ENCODE measurements at regions not wholly inside any gene's neighbourhood (a gene's known extent, or its start where the extent isn't known, plus 50 kb on each side); places are given as distances from the start of the nearest gene placed in this dataset.

DNA sequence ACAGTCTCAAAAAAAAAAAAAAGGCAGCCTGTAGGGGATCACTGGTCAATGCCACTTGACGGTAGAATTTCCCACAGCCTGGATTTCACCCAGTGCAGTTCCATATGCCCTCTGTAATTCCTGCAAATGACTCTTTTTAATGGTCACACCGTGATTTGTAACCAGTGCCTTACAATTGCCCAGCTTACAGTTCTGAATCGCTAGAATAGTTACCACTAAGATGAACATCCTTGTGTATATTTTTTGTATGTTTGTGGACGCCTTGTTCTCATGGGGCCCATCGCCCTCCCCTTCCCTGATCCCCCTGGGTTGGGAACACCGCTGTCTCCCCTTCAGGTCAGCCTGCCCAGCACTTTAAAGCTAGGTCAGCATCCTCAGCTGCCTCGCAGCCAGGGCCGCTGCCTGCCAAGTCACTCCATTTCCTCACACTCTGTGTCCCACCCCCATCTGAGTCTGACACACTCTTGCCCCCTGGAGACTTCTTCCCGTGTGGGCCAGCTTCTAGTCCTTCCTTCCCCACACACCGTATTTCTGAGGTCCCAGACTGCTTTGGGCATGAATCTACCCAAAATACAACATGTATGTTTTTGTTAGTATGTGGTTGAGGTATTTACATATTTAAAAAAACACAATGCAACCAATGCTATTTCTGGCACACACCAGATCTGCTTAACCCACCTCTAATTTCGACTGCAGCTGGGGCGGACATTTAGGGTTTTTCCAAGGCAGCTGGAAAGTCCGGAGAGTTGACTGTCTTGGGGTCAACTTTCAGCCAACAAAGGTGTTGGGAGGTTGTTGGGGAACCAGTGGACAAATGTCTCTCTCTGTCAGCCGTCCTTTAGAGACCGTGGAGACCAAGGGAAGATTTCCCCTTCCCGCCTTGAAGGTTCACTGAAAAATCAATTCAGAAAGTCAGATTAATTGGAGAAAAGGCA, 120.5 kb upstream of the NEK6 start:
- Histone ChIP-seq H3K27me3 (ENCODE audit: low read length) (no peaks in the 10 kb centered on the region), H3K4me1 (ENCODE audit: insufficient read depth, low read length) (no peaks in the 10 kb centered on the region), H3K4me3 (ENCODE audit: low read length) (no peak overlapping the region), H4K20me1 (ENCODE audit: low read length) (no peaks in the 10 kb centered on the region), H3K4me2 (ENCODE audit: low read length) (no peak overlapping the region), H3K9me2 (replicated peaks; ENCODE audit: low read length) (no peaks in the 10 kb centered on the region), H3K9ac (ENCODE audit: low read length) (no peak overlapping the region), H3K36me3 (ENCODE audit: low read depth, low read length) (no peaks in the 10 kb centered on the region), H3K27ac (ENCODE audit: low read length) (no peak overlapping the region), H3K79me2 (ENCODE audit: low read length) (no peaks in the 10 kb centered on the region), H3F3A (ENCODE audit: low read length, unreplicated experiment) (no peaks in the 10 kb centered on the region), H3K9me3 (ENCODE audit: low read length) (no peaks in the 10 kb centered on the region), H2AFZ (ENCODE audit: low read length) (no peak overlapping the region)
- POLR2A ChIA-PET (ENCODE audit: unreplicated experiment), result no interaction called here
- CTCF ChIA-PET, result no interaction called here
- intact Hi-C loops (cut with micrococcal nuclease), result no loop called here
- no TSS peak for BruUV-seq (replicated peaks)
- ATAC-seq, result no peak
- DNase-seq, result no peak
- TF ChIP-seq EZH2 (IDR thresholded peaks at IDR 0.05; ENCODE audit: low read length, unreplicated experiment) (no peak), EZH2phosphoT487 (IDR thresholded peaks at IDR 0.05; ENCODE audit: borderline replicate concordance, low read length) (no peak)
- TF ChIP-seq, protein P1, sequence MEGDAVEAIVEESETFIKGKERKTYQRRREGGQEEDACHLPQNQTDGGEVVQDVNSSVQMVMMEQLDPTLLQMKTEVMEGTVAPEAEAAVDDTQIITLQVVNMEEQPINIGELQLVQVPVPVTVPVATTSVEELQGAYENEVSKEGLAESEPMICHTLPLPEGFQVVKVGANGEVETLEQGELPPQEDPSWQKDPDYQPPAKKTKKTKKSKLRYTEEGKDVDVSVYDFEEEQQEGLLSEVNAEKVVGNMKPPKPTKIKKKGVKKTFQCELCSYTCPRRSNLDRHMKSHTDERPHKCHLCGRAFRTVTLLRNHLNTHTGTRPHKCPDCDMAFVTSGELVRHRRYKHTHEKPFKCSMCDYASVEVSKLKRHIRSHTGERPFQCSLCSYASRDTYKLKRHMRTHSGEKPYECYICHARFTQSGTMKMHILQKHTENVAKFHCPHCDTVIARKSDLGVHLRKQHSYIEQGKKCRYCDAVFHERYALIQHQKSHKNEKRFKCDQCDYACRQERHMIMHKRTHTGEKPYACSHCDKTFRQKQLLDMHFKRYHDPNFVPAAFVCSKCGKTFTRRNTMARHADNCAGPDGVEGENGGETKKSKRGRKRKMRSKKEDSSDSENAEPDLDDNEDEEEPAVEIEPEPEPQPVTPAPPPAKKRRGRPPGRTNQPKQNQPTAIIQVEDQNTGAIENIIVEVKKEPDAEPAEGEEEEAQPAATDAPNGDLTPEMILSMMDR (conservative IDR thresholded peaks at IDR 0.05; ENCODE audit: low read depth, low read length), result no peak

DNA sequence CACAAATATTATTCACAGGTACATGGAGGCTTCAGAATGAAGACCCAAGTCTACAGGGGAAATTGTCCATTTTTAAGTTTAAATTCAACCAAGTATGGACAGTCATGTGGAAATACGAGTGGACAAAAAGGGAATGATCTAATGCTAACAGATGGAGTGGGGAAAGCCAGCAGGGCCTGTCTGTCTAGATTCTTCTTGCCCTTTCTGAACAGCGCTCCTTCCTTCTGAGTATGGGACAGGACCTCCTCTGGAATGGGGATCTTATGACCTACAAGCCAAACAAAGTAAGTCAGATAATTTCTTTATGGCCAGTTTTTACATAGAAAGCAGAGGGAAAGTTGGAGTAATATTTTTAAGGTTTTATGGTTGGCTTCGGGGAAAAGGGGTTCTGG, 119.8 kb upstream of the NEK6 start:
- Histone ChIP-seq H3F3A (ENCODE audit: low read length, unreplicated experiment) (no peaks in the 10 kb centered on the region), H3K36me3 (ENCODE audit: low read depth, low read length) (no peaks in the 10 kb centered on the region), H3K9ac (ENCODE audit: low read length) (no peak overlapping the region), H3K79me2 (ENCODE audit: low read length) (no peaks in the 10 kb centered on the region), H3K4me3 (ENCODE audit: low read length) (no peak overlapping the region), H4K20me1 (ENCODE audit: low read length) (no peaks in the 10 kb centered on the region), H2AFZ (ENCODE audit: low read length) (no peak overlapping the region), H3K4me1 (ENCODE audit: insufficient read depth, low read length) (no peaks in the 10 kb centered on the region), H3K9me2 (replicated peaks; ENCODE audit: low read length) (no peaks in the 10 kb centered on the region), H3K27me3 (ENCODE audit: low read length) (no peaks in the 10 kb centered on the region), H3K9me3 (ENCODE audit: low read length) (no peaks in the 10 kb centered on the region), H3K4me2 (ENCODE audit: low read length) (no peak overlapping the region), H3K27ac (ENCODE audit: low read length) (no peak overlapping the region)
- TF ChIP-seq EZH2 (IDR thresholded peaks at IDR 0.05; ENCODE audit: low read length, unreplicated experiment), result no peak
- no peak for TF ChIP-seq EZH2phosphoT487 (IDR thresholded peaks at IDR 0.05; ENCODE audit: borderline replicate concordance, low read length)
- TF ChIP-seq, protein P1 (conservative IDR thresholded peaks at IDR 0.05; ENCODE audit: low read depth, low read length), result no peak
- DNase-seq, result no peak
- no TSS peak for BruUV-seq (replicated peaks)
- intact Hi-C loops (cut with micrococcal nuclease), result no loop called here
- ChIA-PET POLR2A (ENCODE audit: unreplicated experiment) (no interaction called here), CTCF (no interaction called here)
- ATAC-seq, result no peak

DNA sequence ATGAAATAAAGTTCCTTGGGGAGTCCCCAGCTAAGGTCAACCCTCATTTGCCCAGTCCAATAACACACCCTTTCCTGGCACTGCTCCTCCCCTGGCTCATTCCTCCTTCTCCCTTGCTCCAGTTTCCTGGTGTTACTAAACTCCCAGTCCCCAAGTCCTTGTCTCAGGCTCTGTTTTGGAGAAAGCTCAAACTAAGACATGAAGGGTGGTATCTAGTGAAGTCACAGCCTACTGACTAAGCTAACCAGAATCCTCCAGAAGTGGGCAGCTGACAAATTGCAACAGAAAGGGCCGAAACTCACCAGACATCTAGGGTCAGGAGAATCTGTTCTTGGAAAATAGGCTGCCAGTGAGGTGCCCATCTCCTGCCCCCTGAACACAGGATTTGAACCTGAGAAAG, 118.7 kb upstream of the NEK6 start:
- Histone ChIP-seq H3K4me1 (ENCODE audit: insufficient read depth, low read length) (no peaks in the 10 kb centered on the region), H3K36me3 (ENCODE audit: low read depth, low read length) (no peaks in the 10 kb centered on the region), H3K27ac (ENCODE audit: low read length) (no peak overlapping the region), H3F3A (ENCODE audit: low read length, unreplicated experiment) (no peaks in the 10 kb centered on the region), H3K9me2 (replicated peaks; ENCODE audit: low read length) (no peaks in the 10 kb centered on the region), H3K9ac (ENCODE audit: low read length) (no peak overlapping the region), H3K79me2 (ENCODE audit: low read length) (no peaks in the 10 kb centered on the region), H3K9me3 (ENCODE audit: low read length) (no peaks in the 10 kb centered on the region), H3K4me2 (ENCODE audit: low read length) (no peak overlapping the region), H3K4me3 (ENCODE audit: low read length) (no peak overlapping the region), H2AFZ (ENCODE audit: low read length) (no peak overlapping the region), H3K27me3 (ENCODE audit: low read length) (no peaks in the 10 kb centered on the region), H4K20me1 (ENCODE audit: low read length) (no peaks in the 10 kb centered on the region)
- ATAC-seq (no peak), DNase-seq (no peak)
- intact Hi-C loops (cut with micrococcal nuclease), result no loop called here
- TF ChIP-seq EZH2phosphoT487 (IDR thresholded peaks at IDR 0.05; ENCODE audit: borderline replicate concordance, low read length), result no peak
- TF ChIP-seq, protein P1 (conservative IDR thresholded peaks at IDR 0.05; ENCODE audit: low read depth, low read length), result no peak
- TF ChIP-seq EZH2 (IDR thresholded peaks at IDR 0.05; ENCODE audit: low read length, unreplicated experiment), result no peak
- CTCF ChIA-PET, result no interaction called here
- POLR2A ChIA-PET (ENCODE audit: unreplicated experiment), result interaction anchor here (0.6 kb wide), 1 partner anchor 154 kb away, joined by 6 read pairs; no protein-coding TSS in a partner anchor
- no TSS peak for BruUV-seq (replicated peaks)
